ENCODE measurements at regions not wholly inside any gene's neighbourhood (a gene's known extent, or its start where the extent isn't known, plus 50 kb on each side); places are given as distances from the start of the nearest gene placed in this dataset.
"Not testable (repeated sequence)": the region's sequence is repeated elsewhere in the genome, so short reads cannot be mapped to it uniquely, and the experiment has no call there.

- DNase-seq (ENCODE audit: low spot score) = no peak
These were observed 183.8 kb upstream of the ZC3H15 start for GRCh38 chr2:186302263-186302662.

GRCh38 chr2:186303091-186303490 lies 183.0 kb upstream of the ZC3H15 start:
- no peak for DNase-seq (ENCODE audit: low spot score)

GRCh38 chr2:186304064-186304463 lies 182.0 kb upstream of the ZC3H15 start:
- DNase-seq (ENCODE audit: low spot score) = no peak

- DNase-seq (ENCODE audit: low spot score) = no peak
These were observed 179.3 kb upstream of the ZC3H15 start for GRCh38 chr2:186306754-186307153.

GRCh38 chr2:186307871-186308270 lies 178.2 kb upstream of the ZC3H15 start:
- no peak for DNase-seq (ENCODE audit: low spot score)

- peak; percentile 8 for DNase-seq (ENCODE audit: low spot score)
These were observed 177.7 kb upstream of the ZC3H15 start for GRCh38 chr2:186308347-186308746.

- no peak for DNase-seq (ENCODE audit: low spot score)
These were observed 176.2 kb upstream of the ZC3H15 start for GRCh38 chr2:186309901-186310300.

- no peak for DNase-seq (ENCODE audit: low spot score)
These were observed 167.0 kb upstream of the ZC3H15 start for GRCh38 chr2:186319105-186319504.

GRCh38 chr2:186325827-186326535 lies 160.1 kb upstream of the ZC3H15 start:
- peak; percentile 20 for DNase-seq (ENCODE audit: low spot score)

- DNase-seq (ENCODE audit: low spot score) = no peak
These were observed 158.7 kb upstream of the ZC3H15 start for GRCh38 chr2:186327251-186327868.

GRCh38 chr2:186328838-186329237 lies 157.2 kb upstream of the ZC3H15 start:
- no peak for DNase-seq (ENCODE audit: low spot score)

GRCh38 chr2:186330050-186330449 lies 156.0 kb upstream of the ZC3H15 start:
- DNase-seq (ENCODE audit: low spot score) = no peak

- DNase-seq (ENCODE audit: low spot score) = no peak
These were observed 146.3 kb upstream of the ZC3H15 start for GRCh38 chr2:186339716-186340115.

GRCh38 chr2:186342029-186342428 lies 144.0 kb upstream of the ZC3H15 start:
- no peak for DNase-seq (ENCODE audit: low spot score)

- no peak for DNase-seq (ENCODE audit: low spot score)
These were observed 140.3 kb upstream of the ZC3H15 start for GRCh38 chr2:186345745-186346144.

GRCh38 chr2:186346216-186346615 lies 139.8 kb upstream of the ZC3H15 start:
- DNase-seq (ENCODE audit: low spot score) = no peak

- DNase-seq (ENCODE audit: low spot score) = no peak
These were observed 138.6 kb upstream of the ZC3H15 start for GRCh38 chr2:186347472-186347871.

- DNase-seq (ENCODE audit: low spot score) = no peak
These were observed 137.9 kb upstream of the ZC3H15 start for GRCh38 chr2:186348200-186348599.

- DNase-seq (ENCODE audit: low spot score) = no peak
These were observed 136.6 kb upstream of the ZC3H15 start for GRCh38 chr2:186349508-186349907.

- not testable (repeated sequence) for DNase-seq (ENCODE audit: low spot score)
These were observed 131.9 kb upstream of the ZC3H15 start for GRCh38 chr2:186354160-186354559.

- DNase-seq (ENCODE audit: low spot score) = no peak
These were observed 120.7 kb upstream of the ZC3H15 start for GRCh38 chr2:186365406-186365805.

GRCh38 chr2:186379052-186379451 lies 107.0 kb upstream of the ZC3H15 start:
- DNase-seq (ENCODE audit: low spot score) = no peak

- DNase-seq (ENCODE audit: low spot score) = no peak
These were observed 105.3 kb upstream of the ZC3H15 start for GRCh38 chr2:186380805-186381204.

GRCh38 chr2:186381573-186381972 lies 104.5 kb upstream of the ZC3H15 start:
- no peak for DNase-seq (ENCODE audit: low spot score)
